Spleen (tissue), 11 donors: ENCODE measurements at regions not wholly inside any gene's neighbourhood (a gene's known extent, or its start where the extent isn't known, plus 50 kb on each side); places are given as distances from the start of the nearest gene placed in this dataset.
A peak's percentile ranks its signal among the peaks of the same experiment; 100 is the strongest.
"Not testable (repeated sequence)": the region's sequence is repeated elsewhere in the genome, so short reads cannot be mapped to it uniquely, and the experiment has no call there.

ENCODE experiments used
- DNase-seq: peaks from one replicate; pipeline ENCODE4 v3.0.0-alpha.2; 2020
- H3K27ac ChIP-seq, 8 donors: fragments of 200-600 bp; sonication (generic) in 7 of 8; 1 replicate in 4 of 8; 2 replicates in 4 of 8; pipeline versions ENCODE4 v1.5.0 to v1.8.0; 2016 to 2021; ENCODE audit warnings: inconsistent platforms in 4 of 8, mild to moderate bottlenecking in 4 of 8, moderate library complexity in 1 of 8
- H3K27me3 ChIP-seq, 7 donors: fragments of 200-600 bp; sonication (generic) in 6 of 7; replicated peaks in 1 of 7; 1 replicate in 4 of 7; 2 replicates in 3 of 7; pipeline versions ENCODE4 v1.5.0 to v1.8.0; 2016 to 2021; ENCODE audit warnings: inconsistent platforms in 3 of 7, mild to moderate bottlenecking in 1 of 7
- H3K36me3 ChIP-seq, 6 donors: fragments of 200-600 bp; sonication (generic) in 5 of 6; 1 replicate in 4 of 6; 2 replicates in 2 of 6; pipeline versions ENCODE4 v1.5.0 to v1.8.0; 2016 to 2021; ENCODE audit warnings: inconsistent platforms in 2 of 6
- H3K4me1 ChIP-seq, 6 donors: fragments of 200-600 bp; sonication (generic) in 5 of 6; 1 replicate in 3 of 6; 2 replicates in 3 of 6; pipeline versions ENCODE4 v1.5.0 to v1.8.0; 2016 to 2021; ENCODE audit warnings: inconsistent platforms in 3 of 6
- H3K4me3 ChIP-seq, 8 donors: fragments of 200-600 bp; sonication (generic) in 7 of 8; 1 replicate in 4 of 8; 2 replicates in 4 of 8; pipeline versions ENCODE4 v1.5.0 to v1.8.0; 2016 to 2021; ENCODE audit warnings: inconsistent platforms in 4 of 8, mild to moderate bottlenecking in 4 of 8, moderate library complexity in 2 of 8
- H3K9me3 ChIP-seq, 8 donors: fragments of 200-600 bp; sonication (generic) in 7 of 8; 1 replicate in 4 of 8; 2 replicates in 4 of 8; pipeline versions ENCODE4 v1.5.0 to v1.8.0; 2016 to 2021; ENCODE audit warnings: inconsistent platforms in 4 of 8
- POLR2A ChIP-seq, 3 donors: fragments of 450-650 bp; IDR thresholded peaks; one replicate each; pipeline ENCODE4 v1.5.1; 2017; ENCODE audit warnings: antibody characterized with exemption in 3 of 3, mild to moderate bottlenecking in 1 of 3
- POLR2AphosphoS5 ChIP-seq, 3 donors: sonication (generic); formaldehyde crosslinking; IDR thresholded peaks; one replicate each; pipeline ENCODE4 v1.5.1; 2017; ENCODE audit warnings: antibody characterized with exemption in 3 of 3
- WGBS, 5 donors: extraction: QIAGEN DNeasy Blood & Tissue Kit in 3 of 5; methylation state at CpG; one replicate each; pipeline versions ENCODE4 v1.1.5 to v1.1.7; 2013 to 2018; 5-methylcytosine and 5-hydroxymethylcytosine counted together
- intact Hi-C: fragments of 100-400 bp; cut with DNase I; formaldehyde crosslinking; loops from one replicate; pipeline ENCODE4 v1.15.0; 2023; ENCODE audit warnings: low total_unique reads
- TF ChIP-seq, protein P1 (sequence below), 11 experiments: fragments of 200-600 bp in 7 of 11; fragments of 450-650 bp in 4 of 11; sonication (generic) in 4 of 11; IDR thresholded peaks in 8 of 11; conservative IDR thresholded peaks in 3 of 11; 1 replicate in 7 of 11; 2 replicates in 4 of 11; pipeline versions ENCODE4 v1.4.0 to v1.8.0; 2016 to 2021; ENCODE audit warnings: antibody characterized with exemption in 11 of 11, inconsistent platforms in 4 of 11, mild to moderate bottlenecking in 1 of 11
- donor health status: healthy with polysubstance abuse.
- donor health status: DM: no; HTN: no; CAD: no; lungs with moderate emphysema.
- donor health status: DM: no; HTN: no; CAD: no.
- donor health status: Bipolar disorder and iron deficiency.
- donor health status: healthy.
- donor health status: DM: no; HTN: no; CAD: no.
- donor health status: DM: yes; HTN: yes; CAD: no.

DNA sequence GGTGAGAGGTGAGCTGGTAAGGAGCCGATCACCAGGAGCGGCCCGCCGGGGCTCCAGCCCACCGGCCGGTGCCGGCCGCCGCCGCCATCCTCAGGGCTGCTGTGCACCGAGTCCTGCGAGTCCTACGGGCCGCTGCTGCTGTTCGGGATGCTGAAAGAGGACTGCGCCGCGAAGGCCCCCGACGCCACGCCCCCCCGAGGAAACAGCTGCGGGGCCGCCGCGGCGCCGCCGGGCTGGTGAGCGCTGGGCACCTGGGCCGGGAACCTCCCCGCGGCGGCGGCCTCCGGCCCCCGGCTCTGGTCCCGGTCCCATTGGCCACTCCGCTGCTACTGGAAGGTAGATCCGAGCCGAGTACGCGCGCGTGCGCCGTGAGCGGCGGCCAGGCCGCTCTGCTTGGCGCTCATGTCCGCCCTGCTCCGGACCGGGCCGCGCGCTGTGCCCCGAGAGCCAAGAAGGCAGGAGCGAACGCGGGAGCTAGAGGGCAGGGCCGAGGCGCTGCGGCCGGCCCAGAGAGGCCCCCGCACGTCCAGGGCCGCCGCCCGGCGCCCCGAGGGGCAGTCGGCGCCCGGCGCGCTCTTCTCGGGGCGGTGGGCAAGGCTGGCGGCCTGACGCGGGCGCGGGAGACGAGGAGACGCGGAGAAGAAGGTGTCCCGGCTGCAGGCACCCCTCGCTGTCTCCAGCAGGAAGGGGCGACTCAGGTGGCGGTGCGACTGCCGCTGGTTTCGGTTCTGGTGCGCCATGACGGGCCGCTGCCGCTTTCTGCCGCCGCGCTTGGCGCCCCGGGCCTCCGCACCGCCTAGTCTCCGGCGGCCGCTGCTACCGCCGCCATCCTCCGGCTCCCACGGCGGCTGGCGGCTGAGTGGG is 121.3 kb upstream of the WIPF3 start:
- Histone ChIP-seq H3K4me3 (peak overlapping the region; percentile 75 to 93 (median 85)), H3K36me3 (no peaks in the 10 kb centered on the region), H3K27me3 (peaks cover 0 to 9% (median 0%) of the 10 kb centered on the region in 7 donors), H3K4me1 (peaks cover 0 to 26% (median 11%) of the 10 kb centered on the region in 6 donors), H3K27ac (peak overlapping the region; percentile 72 to 95 (median 92)), H3K9me3 (no peaks in the 10 kb centered on the region)
- peak; percentile 92 for DNase-seq
- intact Hi-C loops, result no loop called here
- TF ChIP-seq POLR2AphosphoS5 (IDR thresholded peaks at IDR 0.05), result peak in 2 of 3 donors; percentile 56 to 63
- TF ChIP-seq, protein P1, sequence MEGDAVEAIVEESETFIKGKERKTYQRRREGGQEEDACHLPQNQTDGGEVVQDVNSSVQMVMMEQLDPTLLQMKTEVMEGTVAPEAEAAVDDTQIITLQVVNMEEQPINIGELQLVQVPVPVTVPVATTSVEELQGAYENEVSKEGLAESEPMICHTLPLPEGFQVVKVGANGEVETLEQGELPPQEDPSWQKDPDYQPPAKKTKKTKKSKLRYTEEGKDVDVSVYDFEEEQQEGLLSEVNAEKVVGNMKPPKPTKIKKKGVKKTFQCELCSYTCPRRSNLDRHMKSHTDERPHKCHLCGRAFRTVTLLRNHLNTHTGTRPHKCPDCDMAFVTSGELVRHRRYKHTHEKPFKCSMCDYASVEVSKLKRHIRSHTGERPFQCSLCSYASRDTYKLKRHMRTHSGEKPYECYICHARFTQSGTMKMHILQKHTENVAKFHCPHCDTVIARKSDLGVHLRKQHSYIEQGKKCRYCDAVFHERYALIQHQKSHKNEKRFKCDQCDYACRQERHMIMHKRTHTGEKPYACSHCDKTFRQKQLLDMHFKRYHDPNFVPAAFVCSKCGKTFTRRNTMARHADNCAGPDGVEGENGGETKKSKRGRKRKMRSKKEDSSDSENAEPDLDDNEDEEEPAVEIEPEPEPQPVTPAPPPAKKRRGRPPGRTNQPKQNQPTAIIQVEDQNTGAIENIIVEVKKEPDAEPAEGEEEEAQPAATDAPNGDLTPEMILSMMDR (IDR thresholded peaks at IDR 0.05 in 8 of 11, conservative IDR thresholded peaks at IDR 0.05 in 3 of 11), result peak in 1 of 11 experiments; percentile 15
- TF ChIP-seq POLR2A (IDR thresholded peaks at IDR 0.05), result no peak
- WGBS, 5 donors, result 1 to 4% (median 1%) methylated on average over 16 to 114 of the region's 114 CpGs

DNA sequence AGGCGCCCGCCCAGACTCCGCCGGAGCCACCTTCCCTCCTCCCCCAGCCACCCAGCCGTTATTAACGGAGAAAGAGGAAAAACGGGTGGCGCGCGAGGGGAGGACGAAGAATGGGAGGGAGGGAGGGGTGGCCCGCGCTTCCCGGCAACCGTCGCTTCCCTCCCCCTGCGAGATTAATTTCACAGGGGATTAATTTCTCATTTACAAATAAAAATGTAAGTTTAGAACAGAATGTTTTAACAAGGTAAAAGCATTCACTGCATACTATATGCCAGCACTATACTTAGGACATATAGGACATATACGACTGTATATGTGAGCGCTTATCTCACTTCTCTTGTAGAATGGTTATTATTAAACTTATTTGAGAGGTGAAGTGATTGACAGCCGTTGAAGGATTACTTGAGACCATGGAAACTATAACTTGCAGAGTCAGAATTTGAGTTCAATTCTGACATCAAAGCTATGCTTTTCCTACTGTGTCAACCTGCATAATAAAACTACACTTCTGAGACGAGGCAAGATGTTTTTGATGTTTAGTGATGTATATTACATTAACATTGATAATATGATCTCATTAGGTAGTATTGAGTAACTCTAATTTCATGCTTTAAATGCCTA is 120.5 kb upstream of the WIPF3 start:
- H3K27me3 ChIP-seq, H3K36me3 ChIP-seq, H3K9me3 ChIP-seq, DNase-seq, intact Hi-C loops: not testable (repeated sequence)
- Histone ChIP-seq H3K27ac (peak overlapping the region; percentile 72 to 95 (median 92)), H3K4me3 (peak overlapping the region; percentile 75 to 93 (median 85)), H3K4me1 (peaks cover 0 to 26% (median 11%) of the 10 kb centered on the region in 6 donors)
- 1 to 3% (median 2%) methylated on average over 17 to 20 of the region's 21 CpGs for WGBS, 5 donors

DNA sequence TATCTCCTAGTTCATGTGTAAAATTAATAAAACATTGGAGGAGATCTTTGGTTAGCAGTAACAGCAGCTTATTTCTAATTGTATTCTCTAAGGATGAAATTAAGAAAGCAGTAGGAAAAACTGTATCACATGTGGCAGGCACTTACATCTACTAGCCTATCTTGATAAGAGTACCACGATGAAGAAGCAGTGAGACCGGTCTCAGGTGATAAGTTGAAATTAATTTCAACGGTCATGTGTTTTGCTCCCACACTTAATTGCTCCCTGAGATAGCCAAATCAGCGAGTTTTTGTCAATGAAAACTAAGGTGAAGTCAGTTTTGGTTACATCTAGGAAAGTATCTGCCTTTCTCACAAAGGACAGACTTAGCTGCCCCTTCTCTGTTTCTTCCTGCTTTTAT is 115.8 kb upstream of the WIPF3 start:
- H3K27ac ChIP-seq, H3K9me3 ChIP-seq, H3K4me3 ChIP-seq, DNase-seq, H3K36me3 ChIP-seq, H3K27me3 ChIP-seq, intact Hi-C loops: not testable (repeated sequence)
- peaks cover 0 to 11% (median 6%) of the 10 kb centered on the region in 6 donors for H3K4me1 ChIP-seq
- WGBS, 5 donors, result 82 to 91% (median 85%) methylated on average over 4 of the region's 4 CpGs

DNA sequence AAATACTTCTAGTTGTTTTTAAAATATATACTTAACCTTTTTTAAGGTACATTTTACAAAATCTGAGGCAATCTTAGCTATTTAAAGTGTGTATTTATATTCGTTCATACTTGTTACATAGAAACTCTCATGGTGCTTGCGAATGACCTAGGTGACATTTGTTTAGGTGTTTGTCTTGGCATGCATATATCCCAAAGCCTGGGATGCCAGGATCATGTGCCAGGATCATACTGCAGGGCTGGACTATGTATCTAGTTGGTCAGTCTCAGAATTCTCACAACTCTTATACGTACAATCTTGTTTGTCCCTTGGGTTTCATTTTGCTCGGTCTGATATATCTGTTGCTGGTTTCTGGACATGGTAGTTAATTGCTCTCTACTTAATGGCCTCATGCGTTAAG is 109.9 kb upstream of the WIPF3 start:
- H3K4me1 ChIP-seq, H3K4me3 ChIP-seq, DNase-seq, H3K9me3 ChIP-seq, H3K36me3 ChIP-seq, H3K27ac ChIP-seq, intact Hi-C loops, H3K27me3 ChIP-seq: not testable (repeated sequence)
- WGBS, 5 donors, result 86 to 95% (median 90%) methylated on average over 5 of the region's 5 CpGs

DNA sequence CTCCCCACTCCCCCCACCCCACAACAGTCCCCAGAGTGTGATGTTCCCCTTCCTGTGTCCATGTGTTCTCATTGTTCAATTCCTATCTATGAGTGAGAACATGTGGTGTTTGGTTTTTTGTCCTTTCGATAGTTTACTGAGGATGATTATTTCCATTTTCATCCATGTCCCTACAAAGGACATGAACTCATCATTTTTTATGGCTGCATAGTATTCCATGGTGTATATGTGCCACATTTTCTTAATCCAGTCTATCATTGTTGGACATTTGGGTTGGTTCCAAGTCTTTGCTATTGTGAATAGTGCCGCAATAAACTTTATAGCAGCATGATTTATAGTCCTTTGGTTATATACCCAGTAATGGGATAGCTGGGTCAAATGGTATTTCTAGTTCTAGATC is 106.6 kb upstream of the WIPF3 start:
- H3K36me3 ChIP-seq, H3K9me3 ChIP-seq, H3K4me1 ChIP-seq, H3K27ac ChIP-seq, H3K4me3 ChIP-seq, DNase-seq, intact Hi-C loops, H3K27me3 ChIP-seq: not testable (repeated sequence)
- 83 to 100% (median 97%) methylated on average over 2 of the region's 2 CpGs for WGBS, 5 donors

DNA sequence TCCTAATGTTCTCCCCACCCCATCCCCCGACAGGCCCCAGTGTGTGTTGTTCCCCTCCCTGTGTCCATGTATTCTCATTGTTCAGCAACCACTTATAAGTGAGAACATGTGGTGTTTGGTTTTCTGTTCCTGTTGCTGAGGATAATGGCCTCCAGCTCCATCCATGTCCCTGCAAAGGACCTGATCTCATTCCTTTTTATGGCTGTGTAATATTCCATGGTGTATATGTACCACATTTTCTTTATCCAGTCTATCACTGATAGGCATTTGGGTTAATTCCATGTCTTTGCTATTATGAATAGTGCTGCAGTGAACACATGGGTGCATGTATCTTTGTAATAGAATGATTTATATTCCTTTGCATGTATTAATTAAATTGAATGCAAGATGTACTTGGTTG is 104.8 kb upstream of the WIPF3 start:
- H3K27ac ChIP-seq, H3K36me3 ChIP-seq, intact Hi-C loops, H3K9me3 ChIP-seq, H3K4me3 ChIP-seq, DNase-seq, H3K4me1 ChIP-seq, H3K27me3 ChIP-seq: not testable (repeated sequence)
- 90 to 100% (median 93%) methylated on average over 1 of the region's 1 CpG for WGBS, 5 donors

DNA sequence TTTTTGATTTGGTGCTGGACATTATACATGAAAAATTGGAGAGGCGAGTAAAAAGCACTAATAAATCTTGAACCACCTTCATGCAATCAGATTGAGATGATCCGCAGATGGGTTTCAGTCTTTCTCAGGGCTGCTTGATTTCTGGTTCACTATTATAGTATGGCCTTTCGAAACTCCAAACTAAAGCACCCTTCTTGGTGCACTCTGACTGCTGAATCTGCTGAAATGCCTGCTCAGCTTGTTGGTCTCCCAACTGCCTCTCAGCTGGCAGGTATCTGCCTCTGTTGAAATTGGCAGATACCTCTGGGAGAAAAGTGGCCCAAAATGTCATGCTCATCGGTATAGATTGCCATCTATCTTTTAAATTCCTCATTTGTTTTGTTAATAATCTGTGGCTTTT is 102.5 kb upstream of the WIPF3 start:
- H3K4me1 ChIP-seq, intact Hi-C loops: not testable (repeated sequence)
- WGBS, 5 donors, result 90 to 98% (median 94%) methylated on average over 4 of the region's 4 CpGs

DNA sequence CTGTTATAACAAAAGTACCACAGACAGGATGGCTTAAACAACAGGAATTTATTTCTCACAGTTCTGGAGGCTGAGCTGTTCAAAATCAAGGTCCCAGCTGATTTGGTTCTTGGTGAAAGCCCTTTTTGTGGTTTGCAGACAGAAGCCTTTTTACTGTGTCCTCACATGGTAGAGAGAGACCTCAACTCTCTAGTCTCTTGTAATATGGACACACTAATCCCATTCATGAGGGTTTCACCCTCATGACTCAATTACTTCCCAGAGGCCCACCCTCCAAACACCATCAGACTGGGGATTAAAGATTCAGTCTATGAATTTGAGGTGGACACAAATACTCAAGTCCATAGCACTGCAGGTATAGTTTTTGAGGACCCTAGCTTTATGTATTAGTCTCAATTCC is 97.3 kb upstream of the WIPF3 start:
- intact Hi-C loops, H3K4me1 ChIP-seq, H3K9me3 ChIP-seq, H3K27me3 ChIP-seq, H3K4me3 ChIP-seq, DNase-seq, H3K27ac ChIP-seq, H3K36me3 ChIP-seq: not testable (repeated sequence)

More for the DNA sequence above, 102.5 kb upstream of the WIPF3 start:
- H3K27ac ChIP-seq, H3K27me3 ChIP-seq, H3K4me3 ChIP-seq, H3K9me3 ChIP-seq, DNase-seq, H3K36me3 ChIP-seq: not testable (repeated sequence)

DNA sequence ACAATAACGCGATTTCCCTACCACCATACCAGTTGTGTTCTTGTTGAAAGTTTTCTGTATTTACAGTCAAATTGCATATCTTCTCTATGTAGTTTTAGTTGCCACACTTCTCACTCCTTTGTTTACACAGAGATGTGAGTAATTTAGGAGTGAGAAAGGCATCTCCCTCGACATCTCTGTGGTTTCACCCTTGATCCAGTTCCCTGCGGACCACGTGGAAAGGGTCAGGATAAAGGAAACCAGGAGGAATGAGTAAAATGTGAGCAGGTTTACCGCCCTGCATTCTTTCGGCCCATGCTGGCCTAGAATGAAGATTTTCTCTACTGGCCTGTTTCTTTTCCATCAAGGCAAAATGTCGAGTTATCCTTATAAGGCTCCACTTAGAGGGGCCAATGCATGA is 83.2 kb upstream of the WIPF3 start:
- H3K27me3 ChIP-seq, H3K36me3 ChIP-seq, intact Hi-C loops, H3K27ac ChIP-seq, H3K4me3 ChIP-seq, H3K9me3 ChIP-seq, H3K4me1 ChIP-seq, DNase-seq: not testable (repeated sequence)
- WGBS, 5 donors, result 68 to 82% (median 79%) methylated on average over 8 of the region's 8 CpGs
